ENCODE measurements at regions not wholly inside any gene's neighbourhood (a gene's known extent, or its start where the extent isn't known, plus 50 kb on each side); places are given as distances from the start of the nearest gene placed in this dataset.

GRCh38 chr10:59108886-59109288 lies 67.6 kb upstream of the PHYHIPL start:
- no peak for TF ChIP-seq CTCF (IDR thresholded peaks at IDR 0.05; ENCODE audit: low read depth, low read length)
- no peaks in the 10 kb centered on the region for H3K36me3 ChIP-seq
- no peak overlapping the region for H3K4me3 ChIP-seq (ENCODE audit: low read depth, low read length)
- no peaks in the 10 kb centered on the region for H3K9me3 ChIP-seq (ENCODE audit: severe bottlenecking)
- no peaks in the 10 kb centered on the region for H3K27me3 ChIP-seq (ENCODE audit: insufficient read depth, low read depth, severe bottlenecking)
- no peak overlapping the region for H3K27ac ChIP-seq
- no peak for DNase-seq

GRCh38 chr10:59109826-59110225 lies 66.6 kb upstream of the PHYHIPL start:
- no peaks in the 10 kb centered on the region for H3K36me3 ChIP-seq
- TF ChIP-seq CTCF (IDR thresholded peaks at IDR 0.05; ENCODE audit: low read depth, low read length): no peak
- H3K27me3 ChIP-seq (ENCODE audit: insufficient read depth, low read depth, severe bottlenecking): no peaks in the 10 kb centered on the region
- no peak overlapping the region for H3K27ac ChIP-seq
- DNase-seq: no peak
- H3K9me3 ChIP-seq (ENCODE audit: severe bottlenecking): no peaks in the 10 kb centered on the region
- no peak overlapping the region for H3K4me3 ChIP-seq (ENCODE audit: low read depth, low read length)

GRCh38 chr10:59124187-59124586 lies 52.3 kb upstream of the PHYHIPL start:
- Histone ChIP-seq H3K27me3 (ENCODE audit: insufficient read depth, low read depth, severe bottlenecking) (no peaks in the 10 kb centered on the region), H3K36me3 (no peaks in the 10 kb centered on the region), H3K4me3 (ENCODE audit: low read depth, low read length) (no peak overlapping the region), H3K27ac (no peak overlapping the region), H3K9me3 (ENCODE audit: severe bottlenecking) (no peaks in the 10 kb centered on the region)
- no peak for DNase-seq
- TF ChIP-seq CTCF (IDR thresholded peaks at IDR 0.05; ENCODE audit: low read depth, low read length): no peak

- Histone ChIP-seq H3K27me3 (ENCODE audit: insufficient read depth, low read depth, severe bottlenecking) (no peaks in the 10 kb centered on the region), H3K36me3 (no peaks in the 10 kb centered on the region), H3K9me3 (ENCODE audit: severe bottlenecking) (no peaks in the 10 kb centered on the region), H3K4me3 (ENCODE audit: low read depth, low read length) (no peak overlapping the region), H3K27ac (no peak overlapping the region)
- no peak for TF ChIP-seq CTCF (IDR thresholded peaks at IDR 0.05; ENCODE audit: low read depth, low read length)
- no peak for DNase-seq
These were observed 50.8 kb upstream of the PHYHIPL start for GRCh38 chr10:59125666-59126065.

- Histone ChIP-seq H3K36me3 (no peaks in the 10 kb centered on the region), H3K27me3 (ENCODE audit: insufficient read depth, low read depth, severe bottlenecking) (no peaks in the 10 kb centered on the region), H3K27ac (no peak overlapping the region), H3K4me3 (ENCODE audit: low read depth, low read length) (no peak overlapping the region), H3K9me3 (ENCODE audit: severe bottlenecking) (no peaks in the 10 kb centered on the region)
- no peak for TF ChIP-seq CTCF (IDR thresholded peaks at IDR 0.05; ENCODE audit: low read depth, low read length)
- DNase-seq: no peak
These were observed 50.2 kb upstream of the PHYHIPL start for GRCh38 chr10:59126261-59126660.
